ENCODE measurements at regions not wholly inside any gene's neighbourhood (a gene's known extent, or its start where the extent isn't known, plus 50 kb on each side); places are given as distances from the start of the nearest gene placed in this dataset.

- H3K36me3 ChIP-seq (ENCODE audit: control insufficient read depth, low read depth, low read length), result no peaks in the 10 kb centered on the region
- no peak overlapping the region for H3K9ac ChIP-seq (ENCODE audit: low read length)
- no peaks in the 10 kb centered on the region for H3K9me3 ChIP-seq (ENCODE audit: control insufficient read depth, low read depth, low read length)
- H3K27ac ChIP-seq (ENCODE audit: low read length), result no peak overlapping the region
- no peaks in the 10 kb centered on the region for H3K4me1 ChIP-seq (ENCODE audit: control insufficient read depth, low read depth, low read length)
- H3K4me3 ChIP-seq (ENCODE audit: low read length), result no peak overlapping the region
- no peaks in the 10 kb centered on the region for H3K27me3 ChIP-seq (ENCODE audit: control insufficient read depth, insufficient read depth, low read length)
Observed at GRCh38 chr2:88250404-88250803, 80.3 kb downstream of the THNSL2 start.

DNA sequence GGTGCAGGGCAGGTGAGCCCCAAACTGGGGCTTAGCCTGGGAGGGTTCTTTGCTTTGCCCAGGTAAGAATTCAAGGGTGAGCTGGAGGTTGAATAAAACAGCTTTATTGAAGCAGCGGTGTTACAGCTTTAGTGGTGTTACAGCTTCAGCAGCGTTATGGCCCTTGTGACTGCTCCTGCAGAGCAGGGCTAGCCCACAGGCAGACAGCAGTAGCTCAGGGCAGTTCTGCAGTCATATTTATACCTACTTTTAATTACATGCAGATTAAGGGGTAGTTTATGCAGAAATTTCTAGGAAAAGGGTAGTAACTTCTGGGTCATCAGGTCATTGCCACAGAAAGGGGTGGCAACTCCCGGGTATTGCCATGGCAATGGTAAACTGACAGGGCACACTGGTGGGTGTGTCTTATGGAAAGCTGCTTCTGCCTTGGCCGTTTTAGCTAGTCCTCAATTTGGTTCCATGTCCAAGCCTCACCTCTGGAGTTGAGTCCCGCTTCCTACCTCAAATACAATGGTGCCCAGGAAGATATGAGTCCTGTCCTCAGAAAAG is 78.2 kb downstream of the THNSL2 start:
- Histone ChIP-seq H3K9ac (ENCODE audit: low read length) (no peak overlapping the region), H3K4me3 (ENCODE audit: low read length) (no peak overlapping the region), H3K9me3 (ENCODE audit: control insufficient read depth, low read depth, low read length) (no peaks in the 10 kb centered on the region), H3K27me3 (ENCODE audit: control insufficient read depth, insufficient read depth, low read length) (no peaks in the 10 kb centered on the region), H3K27ac (ENCODE audit: low read length) (no peak overlapping the region), H3K36me3 (ENCODE audit: control insufficient read depth, low read depth, low read length) (no peaks in the 10 kb centered on the region), H3K4me1 (ENCODE audit: control insufficient read depth, low read depth, low read length) (no peaks in the 10 kb centered on the region)

GRCh38 chr2:88247531-88247930 is 77.4 kb downstream of the THNSL2 start:
- Histone ChIP-seq H3K36me3 (ENCODE audit: control insufficient read depth, low read depth, low read length) (no peaks in the 10 kb centered on the region), H3K27me3 (ENCODE audit: control insufficient read depth, insufficient read depth, low read length) (no peaks in the 10 kb centered on the region), H3K4me3 (ENCODE audit: low read length) (no peak overlapping the region), H3K27ac (ENCODE audit: low read length) (no peak overlapping the region), H3K9ac (ENCODE audit: low read length) (no peak overlapping the region), H3K4me1 (ENCODE audit: control insufficient read depth, low read depth, low read length) (no peaks in the 10 kb centered on the region), H3K9me3 (ENCODE audit: control insufficient read depth, low read depth, low read length) (no peaks in the 10 kb centered on the region)

- H3K4me1 ChIP-seq (ENCODE audit: control insufficient read depth, low read depth, low read length), result no peaks in the 10 kb centered on the region
- H3K27ac ChIP-seq (ENCODE audit: low read length), result no peak overlapping the region
- no peaks in the 10 kb centered on the region for H3K36me3 ChIP-seq (ENCODE audit: control insufficient read depth, low read depth, low read length)
- no peaks in the 10 kb centered on the region for H3K9me3 ChIP-seq (ENCODE audit: control insufficient read depth, low read depth, low read length)
- H3K27me3 ChIP-seq (ENCODE audit: control insufficient read depth, insufficient read depth, low read length), result no peaks in the 10 kb centered on the region
- H3K9ac ChIP-seq (ENCODE audit: low read length), result no peak overlapping the region
- no peak overlapping the region for H3K4me3 ChIP-seq (ENCODE audit: low read length)
Observed at GRCh38 chr2:88245109-88245508, 75.0 kb downstream of the THNSL2 start.

DNA sequence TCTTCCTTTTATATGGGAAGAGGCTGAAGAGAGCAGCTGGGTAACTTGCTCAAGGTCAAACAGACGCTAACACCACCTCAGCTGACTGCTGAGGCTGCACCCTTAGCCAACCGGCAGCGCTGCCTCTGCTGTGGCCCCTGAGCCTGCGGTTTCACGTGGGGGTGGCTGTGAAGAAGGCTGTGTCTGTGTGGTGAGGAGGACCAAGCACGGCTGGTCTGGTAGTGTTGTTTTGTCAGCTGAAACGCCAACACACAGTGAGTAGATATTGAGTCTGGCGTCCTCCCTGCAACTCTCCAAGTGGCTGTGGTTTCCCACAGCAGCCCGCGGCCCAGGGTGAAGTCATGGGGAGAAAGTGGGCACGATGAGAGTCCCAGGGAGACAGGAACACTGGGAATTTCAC is 69.6 kb downstream of the THNSL2 start:
- H3K4me3 ChIP-seq (ENCODE audit: low read length), result no peak overlapping the region
- H3K4me1 ChIP-seq (ENCODE audit: control insufficient read depth, low read depth, low read length), result no peaks in the 10 kb centered on the region
- H3K27ac ChIP-seq (ENCODE audit: low read length), result no peak overlapping the region
- no peaks in the 10 kb centered on the region for H3K9me3 ChIP-seq (ENCODE audit: control insufficient read depth, low read depth, low read length)
- no peaks in the 10 kb centered on the region for H3K27me3 ChIP-seq (ENCODE audit: control insufficient read depth, insufficient read depth, low read length)
- H3K36me3 ChIP-seq (ENCODE audit: control insufficient read depth, low read depth, low read length), result no peaks in the 10 kb centered on the region
- H3K9ac ChIP-seq (ENCODE audit: low read length), result no peak overlapping the region

DNA sequence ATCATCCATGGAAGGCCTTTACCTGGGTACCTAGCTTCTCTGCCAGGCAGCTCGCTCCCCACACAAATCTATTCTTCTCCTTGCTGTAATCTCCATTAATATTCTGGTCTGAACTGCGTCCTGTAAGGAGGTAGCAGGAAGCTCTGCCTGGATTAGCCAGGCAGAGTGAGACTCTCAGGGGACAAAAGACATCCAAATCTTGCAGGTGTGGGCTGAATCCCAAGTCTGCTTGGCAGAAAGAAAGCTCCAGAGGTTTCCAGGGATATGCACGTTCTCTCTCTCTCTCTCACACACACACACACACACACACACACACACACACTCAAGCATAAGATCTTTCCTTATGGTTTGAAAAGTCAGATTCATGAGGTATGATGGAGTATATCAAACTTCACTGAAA is 66.5 kb downstream of the THNSL2 start:
- Histone ChIP-seq H3K36me3 (ENCODE audit: control insufficient read depth, low read depth, low read length) (no peaks in the 10 kb centered on the region), H3K27me3 (ENCODE audit: control insufficient read depth, insufficient read depth, low read length) (no peaks in the 10 kb centered on the region)

More for the DNA sequence above, 66.5 kb downstream of the THNSL2 start:
- Histone ChIP-seq H3K9me3 (ENCODE audit: control insufficient read depth, low read depth, low read length) (no peaks in the 10 kb centered on the region), H3K4me3 (ENCODE audit: low read length) (no peak overlapping the region), H3K4me1 (ENCODE audit: control insufficient read depth, low read depth, low read length) (no peaks in the 10 kb centered on the region), H3K9ac (ENCODE audit: low read length) (no peak overlapping the region), H3K27ac (ENCODE audit: low read length) (no peak overlapping the region)
